ENCODE measurements at regions not wholly inside any gene's neighbourhood (a gene's known extent, or its start where the extent isn't known, plus 50 kb on each side); places are given as distances from the start of the nearest gene placed in this dataset.

- TF ChIP-seq EZH2phosphoT487 (IDR thresholded peaks at IDR 0.05; ENCODE audit: low read length) (no peak), EZH2 (optimal IDR thresholded peaks at IDR 0.05; ENCODE audit: low read depth, low read length) (no peak), CTCF (IDR thresholded peaks at IDR 0.05; ENCODE audit: low read length) (no peak)
- Histone ChIP-seq H3K36me3 (replicated peaks; ENCODE audit: insufficient read depth, low read length) (no peaks in the 10 kb centered on the region), H3K4me3 (ENCODE audit: low read length) (no peak overlapping the region), H3K27ac (ENCODE audit: low read length) (no peak overlapping the region), H3F3A (ENCODE audit: insufficient read depth, low read length) (no peaks in the 10 kb centered on the region), H3K4me2 (ENCODE audit: low read depth, low read length) (no peak overlapping the region), H3K4me1 (ENCODE audit: low read length) (no peaks in the 10 kb centered on the region), H2AFZ (ENCODE audit: low read length) (no peak overlapping the region), H3K9me3 (replicated peaks; ENCODE audit: insufficient read depth, low read length) (no peaks in the 10 kb centered on the region), H4K20me1 (ENCODE audit: insufficient read depth, low read length) (no peaks in the 10 kb centered on the region), H3K27me3 (replicated peaks; ENCODE audit: insufficient read depth, low read length) (no peaks in the 10 kb centered on the region), H3K9ac (ENCODE audit: low read length) (no peak overlapping the region), H3K79me2 (ENCODE audit: low read length) (no peaks in the 10 kb centered on the region), H3K9me2 (replicated peaks; ENCODE audit: insufficient read depth, low read length) (no peaks in the 10 kb centered on the region)
- no peak for DNase-seq
Observed at GRCh38 chr4:63851496-63851895, 557.8 kb downstream of the TECRL start.

- no peaks in the 10 kb centered on the region for H3K9me2 ChIP-seq (replicated peaks; ENCODE audit: insufficient read depth, low read length)
- no peak overlapping the region for H3K9ac ChIP-seq (ENCODE audit: low read length)
- no peaks in the 10 kb centered on the region for H3K79me2 ChIP-seq (ENCODE audit: low read length)
- no peak overlapping the region for H3K4me2 ChIP-seq (ENCODE audit: low read depth, low read length)
- no peak overlapping the region for H3K4me3 ChIP-seq (ENCODE audit: low read length)
- DNase-seq = no peak
- no peak overlapping the region for H2AFZ ChIP-seq (ENCODE audit: low read length)
- H3F3A ChIP-seq (ENCODE audit: insufficient read depth, low read length) = no peaks in the 10 kb centered on the region
- H4K20me1 ChIP-seq (ENCODE audit: insufficient read depth, low read length) = no peaks in the 10 kb centered on the region
- TF ChIP-seq CTCF (IDR thresholded peaks at IDR 0.05; ENCODE audit: low read length) = no peak
- no peak for TF ChIP-seq EZH2phosphoT487 (IDR thresholded peaks at IDR 0.05; ENCODE audit: low read length)
- TF ChIP-seq EZH2 (optimal IDR thresholded peaks at IDR 0.05; ENCODE audit: low read depth, low read length) = no peak
- no peaks in the 10 kb centered on the region for H3K9me3 ChIP-seq (replicated peaks; ENCODE audit: insufficient read depth, low read length)
- H3K4me1 ChIP-seq (ENCODE audit: low read length) = no peaks in the 10 kb centered on the region
- H3K27me3 ChIP-seq (replicated peaks; ENCODE audit: insufficient read depth, low read length) = no peaks in the 10 kb centered on the region
- H3K36me3 ChIP-seq (replicated peaks; ENCODE audit: insufficient read depth, low read length) = no peaks in the 10 kb centered on the region
- no peak overlapping the region for H3K27ac ChIP-seq (ENCODE audit: low read length)
Observed at GRCh38 chr4:63841266-63841665, 568.0 kb downstream of the TECRL start.

- Histone ChIP-seq H3K79me2 (ENCODE audit: low read length) (no peaks in the 10 kb centered on the region), H3K4me3 (ENCODE audit: low read length) (no peak overlapping the region), H3K4me2 (ENCODE audit: low read depth, low read length) (no peak overlapping the region), H3K4me1 (ENCODE audit: low read length) (no peaks in the 10 kb centered on the region), H3K27ac (ENCODE audit: low read length) (no peak overlapping the region), H3K36me3 (replicated peaks; ENCODE audit: insufficient read depth, low read length) (no peaks in the 10 kb centered on the region), H3K27me3 (replicated peaks; ENCODE audit: insufficient read depth, low read length) (no peaks in the 10 kb centered on the region), H4K20me1 (ENCODE audit: insufficient read depth, low read length) (no peaks in the 10 kb centered on the region), H2AFZ (ENCODE audit: low read length) (no peak overlapping the region), H3K9me3 (replicated peaks; ENCODE audit: insufficient read depth, low read length) (no peaks in the 10 kb centered on the region), H3F3A (ENCODE audit: insufficient read depth, low read length) (no peaks in the 10 kb centered on the region), H3K9me2 (replicated peaks; ENCODE audit: insufficient read depth, low read length) (no peaks in the 10 kb centered on the region), H3K9ac (ENCODE audit: low read length) (no peak overlapping the region)
- no peak for DNase-seq
- no peak for TF ChIP-seq CTCF (IDR thresholded peaks at IDR 0.05; ENCODE audit: low read length)
- TF ChIP-seq EZH2phosphoT487 (IDR thresholded peaks at IDR 0.05; ENCODE audit: low read length) = no peak
Observed at GRCh38 chr4:63831590-63832155, 577.6 kb downstream of the TECRL start.
